HS-5 (cell line): ENCODE measurements at regions not wholly inside any gene's neighbourhood (a gene's known extent, or its start where the extent isn't known, plus 50 kb on each side); places are given as distances from the start of the nearest gene placed in this dataset.

Source experiments
- DNase-seq: peaks from one replicate; pipeline ENCODE4 v3.0.0-alpha.2; 2012; ENCODE audit warnings: low read depth

- DNase-seq, result no peak
These were observed 175.5 kb upstream of the TUT7 start for GRCh38 chr9:86529496-86530275.

GRCh38 chr9:86526021-86526420 is 171.8 kb upstream of the TUT7 start:
- DNase-seq, result no peak

- no peak for DNase-seq
These were observed 171.0 kb upstream of the TUT7 start for GRCh38 chr9:86525182-86525581.

- no peak for DNase-seq
These were observed 167.8 kb upstream of the TUT7 start for GRCh38 chr9:86521977-86522376.

- no peak for DNase-seq
These were observed 167.1 kb upstream of the TUT7 start for GRCh38 chr9:86521322-86521721.

GRCh38 chr9:86519066-86519615 is 164.9 kb upstream of the TUT7 start:
- no peak for DNase-seq

GRCh38 chr9:86517475-86517874 is 163.3 kb upstream of the TUT7 start:
- no peak for DNase-seq

- DNase-seq, result no peak
These were observed 162.4 kb upstream of the TUT7 start for GRCh38 chr9:86516564-86516963.

GRCh38 chr9:86515221-86515620 is 161.0 kb upstream of the TUT7 start:
- DNase-seq, result no peak

GRCh38 chr9:86513429-86513828 is 159.2 kb upstream of the TUT7 start:
- no peak for DNase-seq

GRCh38 chr9:86512929-86513328 is 158.7 kb upstream of the TUT7 start:
- no peak for DNase-seq

- DNase-seq, result no peak
These were observed 157.6 kb upstream of the TUT7 start for GRCh38 chr9:86511614-86512360.

- DNase-seq, result no peak
These were observed 154.1 kb upstream of the TUT7 start for GRCh38 chr9:86508208-86508903.

GRCh38 chr9:86507212-86507630 is 153.0 kb upstream of the TUT7 start:
- DNase-seq, result no peak

- no peak for DNase-seq
These were observed 149.7 kb upstream of the TUT7 start for GRCh38 chr9:86503942-86504341.

- DNase-seq, result no peak
These were observed 149.1 kb upstream of the TUT7 start for GRCh38 chr9:86503314-86503713.

GRCh38 chr9:86500667-86501435 is 146.6 kb upstream of the TUT7 start:
- DNase-seq, result peak; percentile 93

- no peak for DNase-seq
These were observed 145.8 kb upstream of the TUT7 start for GRCh38 chr9:86500031-86500430.

- peak; percentile 87 for DNase-seq
These were observed 140.5 kb upstream of the TUT7 start for GRCh38 chr9:86494644-86495111.

GRCh38 chr9:86491468-86492266 is 137.5 kb upstream of the TUT7 start:
- no peak for DNase-seq

GRCh38 chr9:86488794-86489193 is 134.6 kb upstream of the TUT7 start:
- DNase-seq, result no peak
